H1 (cell line): ENCODE measurements at regions not wholly inside any gene's neighbourhood (a gene's known extent, or its start where the extent isn't known, plus 50 kb on each side); places are given as distances from the start of the nearest gene placed in this dataset.

Experiments
- EP300 ChIP-seq, 2 experiments: IDR thresholded peaks; 1 replicate in 1 of 2; 2 replicates in 1 of 2; pipeline ENCODE4 v1.6.1; 2011 to 2012; ENCODE audit warnings: low read depth in 2 of 2, low read length in 2 of 2, mild to moderate bottlenecking in 2 of 2, borderline replicate concordance in 1 of 2, inconsistent platforms in 1 of 2, moderate library complexity in 1 of 2
- POLR2A ChIP-seq, 2 experiments: IDR thresholded peaks; 1 replicate in 1 of 2; 2 replicates in 1 of 2; pipeline ENCODE4 v1.6.1; 2011; ENCODE audit warnings: low read depth in 2 of 2, low read length in 2 of 2, mild to moderate bottlenecking in 2 of 2; ENCODE audit errors: control extremely low read depth in 1 of 2
- SIN3A ChIP-seq, 2 experiments: IDR thresholded peaks in 1 of 2; conservative IDR thresholded peaks in 1 of 2; 2 replicates each; pipeline ENCODE4 v1.6.1; 2011 to 2012; ENCODE audit warnings: low read length in 2 of 2, improper control_type of control experiment in 1 of 2, low read depth in 1 of 2, mild to moderate bottlenecking in 1 of 2
- TF ChIP-seq, protein P1 (sequence below), 3 experiments: IDR thresholded peaks; 1 replicate in 2 of 3; 2 replicates in 1 of 3; pipeline versions ENCODE4 v1.5.1 to v1.6.1; 2011; ENCODE audit warnings: low read length in 3 of 3, mild to moderate bottlenecking in 3 of 3, inconsistent platforms in 2 of 3, low read depth in 1 of 3, moderate library complexity in 1 of 3; ENCODE audit not compliant: insufficient read depth in 1 of 3; ENCODE audit errors: control extremely low read depth in 1 of 3

- TF ChIP-seq POLR2A (IDR thresholded peaks at IDR 0.05; ENCODE audit: control extremely low read depth in 1 of 2, low read depth in 2 of 2, low read length in 2 of 2) (no peak), EP300 (IDR thresholded peaks at IDR 0.05; ENCODE audit: borderline replicate concordance in 1 of 2, low read depth in 2 of 2, low read length in 2 of 2) (no peak), SIN3A (conservative IDR thresholded peaks at IDR 0.05 in 1 of 2, IDR thresholded peaks at IDR 0.05 in 1 of 2; ENCODE audit: low read depth in 1 of 2, low read length in 2 of 2) (no peak)
- TF ChIP-seq, protein P1, sequence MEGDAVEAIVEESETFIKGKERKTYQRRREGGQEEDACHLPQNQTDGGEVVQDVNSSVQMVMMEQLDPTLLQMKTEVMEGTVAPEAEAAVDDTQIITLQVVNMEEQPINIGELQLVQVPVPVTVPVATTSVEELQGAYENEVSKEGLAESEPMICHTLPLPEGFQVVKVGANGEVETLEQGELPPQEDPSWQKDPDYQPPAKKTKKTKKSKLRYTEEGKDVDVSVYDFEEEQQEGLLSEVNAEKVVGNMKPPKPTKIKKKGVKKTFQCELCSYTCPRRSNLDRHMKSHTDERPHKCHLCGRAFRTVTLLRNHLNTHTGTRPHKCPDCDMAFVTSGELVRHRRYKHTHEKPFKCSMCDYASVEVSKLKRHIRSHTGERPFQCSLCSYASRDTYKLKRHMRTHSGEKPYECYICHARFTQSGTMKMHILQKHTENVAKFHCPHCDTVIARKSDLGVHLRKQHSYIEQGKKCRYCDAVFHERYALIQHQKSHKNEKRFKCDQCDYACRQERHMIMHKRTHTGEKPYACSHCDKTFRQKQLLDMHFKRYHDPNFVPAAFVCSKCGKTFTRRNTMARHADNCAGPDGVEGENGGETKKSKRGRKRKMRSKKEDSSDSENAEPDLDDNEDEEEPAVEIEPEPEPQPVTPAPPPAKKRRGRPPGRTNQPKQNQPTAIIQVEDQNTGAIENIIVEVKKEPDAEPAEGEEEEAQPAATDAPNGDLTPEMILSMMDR (IDR thresholded peaks at IDR 0.05; ENCODE audit: control extremely low read depth in 1 of 3, insufficient read depth in 1 of 3, low read depth in 1 of 3, low read length in 3 of 3) = no peak
These were observed 410.8 kb downstream of the SFMBT2 start for GRCh38 chr10:7000061-7000460.
